ENCODE measurements at regions not wholly inside any gene's neighbourhood (a gene's known extent, or its start where the extent isn't known, plus 50 kb on each side); places are given as distances from the start of the nearest gene placed in this dataset.

DNA sequence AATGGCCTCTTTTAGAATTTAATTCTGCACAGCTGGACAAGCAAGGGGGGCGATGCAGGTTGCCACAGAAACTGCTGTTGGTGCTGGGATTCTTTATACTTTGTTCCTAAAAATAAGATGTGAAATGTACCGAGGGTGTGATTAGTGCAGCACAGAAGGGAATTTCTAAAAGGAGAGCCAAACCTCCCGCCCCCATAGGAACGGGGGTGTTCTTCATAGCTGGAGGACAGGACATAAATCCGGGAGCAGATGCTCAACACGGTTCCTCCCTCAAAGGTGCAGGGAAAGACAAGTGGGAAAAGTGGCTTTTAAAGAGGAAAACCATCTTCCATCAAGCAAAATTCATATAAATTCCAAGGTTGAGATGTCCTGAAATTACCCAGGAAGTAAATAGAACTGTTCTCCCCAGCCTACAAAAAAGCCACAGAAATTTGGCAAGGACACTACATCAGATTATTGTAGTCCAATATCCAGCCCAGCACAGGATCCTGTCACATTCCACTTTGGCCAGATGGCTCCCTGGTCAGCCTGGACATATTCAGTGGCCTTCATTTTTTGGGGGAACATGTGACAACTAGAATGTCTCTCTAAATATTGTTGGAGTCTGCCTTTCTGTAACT lies 51.4 kb upstream of the TMX1 start:
- TF ChIP-seq POLR2AphosphoS5 (IDR thresholded peaks at IDR 0.05; ENCODE audit: borderline replicate concordance, low read depth, low read length) (no peak), EZH2 (IDR thresholded peaks at IDR 0.05) (no peak)
